HEK293 (cell line): ENCODE measurements at regions not wholly inside any gene's neighbourhood (a gene's known extent, or its start where the extent isn't known, plus 50 kb on each side); places are given as distances from the start of the nearest gene placed in this dataset.

Experiments
- GLI4 ChIP-seq: fragments of 450-650 bp; formaldehyde crosslinking; IDR thresholded peaks from 2 replicates; pipeline ENCODE4 v1.5.1; 2016; ENCODE audit warnings: missing biosample characterization, missing genetic modification characterization
- GLIS1 ChIP-seq: fragments of 450-650 bp; formaldehyde crosslinking; IDR thresholded peaks from 2 replicates; pipeline ENCODE4 v1.5.1; 2016; ENCODE audit warnings: missing biosample characterization, missing genetic modification characterization
- HOXC10 ChIP-seq: sonication (generic); formaldehyde crosslinking; IDR thresholded peaks from 2 replicates; pipeline ENCODE4 v1.8.1; 2023; ENCODE audit warnings: mild to moderate bottlenecking, missing genetic modification reagents
- PBX3 ChIP-seq: sonication (generic); formaldehyde crosslinking; IDR thresholded peaks from 2 replicates; pipeline ENCODE4 v1.8.1; 2022; ENCODE audit warnings: mild to moderate bottlenecking, moderate library complexity, missing genetic modification reagents
- PRDM10 ChIP-seq: fragments of 450-650 bp; formaldehyde crosslinking; IDR thresholded peaks from 2 replicates; pipeline ENCODE4 v1.5.1; 2016; ENCODE audit warnings: missing biosample characterization, missing genetic modification characterization
- PRDM2 ChIP-seq: fragments of 450-650 bp; formaldehyde crosslinking; IDR thresholded peaks from 2 replicates; pipeline ENCODE4 v1.5.1; 2016; ENCODE audit warnings: missing biosample characterization, missing genetic modification characterization, borderline replicate concordance
- PRDM6 ChIP-seq: fragments of 450-650 bp; formaldehyde crosslinking; IDR thresholded peaks from 2 replicates; pipeline ENCODE4 v1.5.1; 2017; ENCODE audit warnings: missing biosample characterization, missing genetic modification characterization
- ZBTB10 ChIP-seq: fragments of 450-650 bp; formaldehyde crosslinking; IDR thresholded peaks from 2 replicates; pipeline ENCODE4 v1.5.1; 2016; ENCODE audit warnings: missing biosample characterization, missing genetic modification characterization
- ZBTB48 ChIP-seq: fragments of 450-650 bp; formaldehyde crosslinking; IDR thresholded peaks from 2 replicates; pipeline ENCODE4 v1.5.1; 2016; ENCODE audit warnings: missing biosample characterization, missing genetic modification characterization
- ZBTB49 ChIP-seq: fragments of 450-650 bp; formaldehyde crosslinking; IDR thresholded peaks from 2 replicates; pipeline ENCODE4 v1.5.1; 2016; ENCODE audit warnings: missing biosample characterization, missing genetic modification characterization, low read depth
- ZEB2 ChIP-seq: fragments of 450-650 bp; formaldehyde crosslinking; IDR thresholded peaks from 2 replicates; pipeline ENCODE4 v1.5.1; 2016; ENCODE audit warnings: missing biosample characterization, missing genetic modification characterization
- ZFP41 ChIP-seq: fragments of 450-650 bp; formaldehyde crosslinking; IDR thresholded peaks from 2 replicates; pipeline ENCODE4 v1.5.1; 2016; ENCODE audit warnings: missing biosample characterization, missing genetic modification characterization, borderline replicate concordance
- ZNF132 ChIP-seq: fragments of 450-650 bp; formaldehyde crosslinking; IDR thresholded peaks from 2 replicates; pipeline ENCODE4 v1.5.1; 2017; ENCODE audit warnings: missing biosample characterization, missing genetic modification characterization, borderline replicate concordance
- ZNF211 ChIP-seq: fragments of 450-650 bp; formaldehyde crosslinking; IDR thresholded peaks from 2 replicates; pipeline ENCODE4 v1.5.1; 2016; ENCODE audit warnings: low read depth, missing biosample characterization, missing genetic modification characterization
- ZNF426 ChIP-seq: fragments of 450-650 bp; formaldehyde crosslinking; IDR thresholded peaks from 2 replicates; pipeline ENCODE4 v1.5.1; 2017; ENCODE audit warnings: missing biosample characterization, missing genetic modification characterization, mild to moderate bottlenecking, inconsistent platforms, moderate library complexity
- ZNF433 ChIP-seq: fragments of 450-650 bp; formaldehyde crosslinking; IDR thresholded peaks from 2 replicates; pipeline ENCODE4 v1.5.1; 2016; ENCODE audit warnings: missing biosample characterization, missing genetic modification characterization, low read depth
- ZNF623 ChIP-seq: fragments of 450-650 bp; formaldehyde crosslinking; IDR thresholded peaks from 2 replicates; pipeline ENCODE4 v1.5.1; 2016; ENCODE audit warnings: missing biosample characterization, missing genetic modification characterization
- ZNF626 ChIP-seq: fragments of 450-650 bp; sonication (Bioruptor Pico); formaldehyde crosslinking; IDR thresholded peaks from 2 replicates; pipeline ENCODE4 v1.5.1; 2018; ENCODE audit warnings: missing biosample characterization, missing genetic modification characterization, inconsistent platforms
- ZNF791 ChIP-seq: fragments of 450-650 bp; formaldehyde crosslinking; IDR thresholded peaks from 2 replicates; pipeline ENCODE4 v1.5.1; 2016; ENCODE audit warnings: missing biosample characterization, missing genetic modification characterization
- ZNF843 ChIP-seq: fragments of 450-650 bp; formaldehyde crosslinking; IDR thresholded peaks from 2 replicates; pipeline ENCODE4 v1.5.1; 2016; ENCODE audit warnings: missing biosample characterization, missing genetic modification characterization
- ZSCAN18 ChIP-seq: fragments of 450-650 bp; formaldehyde crosslinking; IDR thresholded peaks from 2 replicates; pipeline ENCODE4 v1.5.1; 2016; ENCODE audit warnings: missing biosample characterization, missing genetic modification characterization

GRCh38 chr3:115513416-115513800 lies 109.9 kb upstream of the GAP43 start (continued):
- TF ChIP-seq PRDM2 (tag by site-specific recombination) (no peak), ZFP41 (tag by site-specific recombination) (no peak), ZBTB10 (tag by site-specific recombination) (no peak), HOXC10 (CRISPR knock-in tag) (no peak), ZNF623 (tag by site-specific recombination) (no peak), ZNF132 (tag by site-specific recombination) (no peak), ZSCAN18 (tag by site-specific recombination) (no peak), ZNF791 (tag by site-specific recombination) (no peak), PBX3 (CRISPR knock-in tag) (no peak), GLIS1 (tag by site-specific recombination) (no peak), ZNF426 (tag by site-specific recombination) (no peak), ZNF433 (tag by site-specific recombination) (no peak), ZBTB48 (tag by site-specific recombination) (no peak), ZEB2 (tag by site-specific recombination) (no peak), ZNF626 (no peak), PRDM6 (tag by site-specific recombination) (no peak), ZBTB49 (tag by site-specific recombination) (no peak), GLI4 (tag by site-specific recombination) (no peak), ZNF211 (no peak), ZNF843 (tag by site-specific recombination) (no peak), PRDM10 (tag by site-specific recombination) (0 out of 2 replicates have a peak, but pooled peaks have one; percentile 4)
